GM21737 (cell line): ENCODE measurements at regions not wholly inside any gene's neighbourhood (a gene's known extent, or its start where the extent isn't known, plus 50 kb on each side); places are given as distances from the start of the nearest gene placed in this dataset.

Experiments used
- ATAC-seq: cut with Tn5 transposase; IDR thresholded peaks from one replicate; pipeline ENCODE4 v1.9.1; 2021; ENCODE audit warnings: mild to moderate bottlenecking, moderate library complexity; ENCODE audit not compliant: unreplicated experiment

- ATAC-seq, result no peak
Observed at GRCh38 chr5:173762930-173763329, 125.2 kb upstream of the CPEB4 start.

- no peak for ATAC-seq
Observed at GRCh38 chr5:173763410-173763809, 124.7 kb upstream of the CPEB4 start.

- no peak for ATAC-seq
Observed at GRCh38 chr5:173764332-173765028, 123.7 kb upstream of the CPEB4 start.

GRCh38 chr5:173765029-173765644 is 123.0 kb upstream of the CPEB4 start:
- no peak for ATAC-seq

DNA sequence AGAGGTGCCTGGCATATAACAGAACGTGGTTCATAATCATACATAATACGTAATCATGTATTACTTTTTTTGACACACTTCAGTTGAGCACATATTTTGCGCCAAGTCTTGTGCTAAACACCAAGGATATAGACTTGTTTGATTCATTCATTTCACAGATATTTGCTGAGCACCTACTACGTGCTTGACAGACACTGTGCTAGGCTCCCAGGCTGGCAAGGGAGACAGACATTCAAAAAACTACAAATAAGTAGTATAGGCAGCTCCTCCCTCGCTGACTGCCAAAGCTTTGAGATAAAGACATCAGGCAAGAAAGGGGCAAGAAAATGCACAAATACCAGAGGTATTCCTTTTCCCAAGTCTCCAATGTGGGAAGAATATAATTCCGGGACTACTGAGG is 122.5 kb upstream of the CPEB4 start:
- ATAC-seq, result no peak

- no peak for ATAC-seq
Observed at GRCh38 chr5:173767574-173768266, 120.4 kb upstream of the CPEB4 start.

GRCh38 chr5:173768267-173768806 is 119.8 kb upstream of the CPEB4 start:
- no peak for ATAC-seq

- ATAC-seq, result no peak
Observed at GRCh38 chr5:173768891-173769290, 119.3 kb upstream of the CPEB4 start.

DNA sequence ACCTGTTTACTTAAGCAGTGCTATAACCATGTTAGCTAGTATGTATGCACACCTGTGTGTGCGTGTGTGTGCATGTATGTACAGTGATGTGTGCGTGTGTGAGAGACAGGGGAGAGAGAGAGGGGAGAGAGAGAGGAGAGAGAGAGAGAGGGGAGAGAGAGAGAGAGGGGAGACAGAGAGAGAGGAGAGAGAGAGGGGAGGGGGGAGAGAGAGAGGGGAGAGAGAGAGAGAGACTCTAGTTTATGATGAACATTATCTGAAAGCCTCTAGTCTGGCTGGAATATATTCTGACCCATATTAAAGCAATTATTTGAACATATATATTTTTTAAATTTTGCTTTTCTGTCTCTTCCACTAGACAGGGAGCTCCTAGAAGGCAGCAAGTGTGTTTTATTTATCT is 117.5 kb upstream of the CPEB4 start:
- ATAC-seq, result no peak

DNA sequence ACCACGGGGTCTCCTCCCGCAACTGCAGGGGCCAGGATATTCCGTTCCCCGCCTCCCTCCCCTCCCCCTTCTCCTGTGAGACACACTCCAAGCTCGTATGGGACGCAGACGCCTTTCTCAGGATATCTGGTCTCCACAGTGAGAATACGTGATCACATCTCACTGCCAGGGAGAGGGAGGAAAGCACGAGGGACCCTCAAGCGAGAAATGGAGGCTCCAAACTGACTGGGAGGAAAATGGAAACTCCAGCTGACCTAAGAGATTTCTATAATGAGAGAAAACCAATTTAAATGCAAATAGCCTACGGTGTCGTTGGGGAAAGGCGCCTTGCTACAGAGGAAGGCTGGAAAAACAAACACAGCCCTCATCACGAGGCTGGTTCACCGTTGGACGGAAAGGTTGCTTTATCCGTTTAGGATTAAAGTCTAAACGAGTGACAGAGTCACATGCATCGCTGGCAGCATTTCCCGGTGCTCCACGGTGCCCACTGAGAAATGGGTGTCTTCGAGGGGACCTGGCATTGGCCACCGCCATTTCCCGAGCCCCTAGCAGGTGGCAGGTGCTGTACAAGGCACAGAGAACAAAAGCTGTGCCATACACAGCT is 116.9 kb upstream of the CPEB4 start:
- ATAC-seq, result no peak

DNA sequence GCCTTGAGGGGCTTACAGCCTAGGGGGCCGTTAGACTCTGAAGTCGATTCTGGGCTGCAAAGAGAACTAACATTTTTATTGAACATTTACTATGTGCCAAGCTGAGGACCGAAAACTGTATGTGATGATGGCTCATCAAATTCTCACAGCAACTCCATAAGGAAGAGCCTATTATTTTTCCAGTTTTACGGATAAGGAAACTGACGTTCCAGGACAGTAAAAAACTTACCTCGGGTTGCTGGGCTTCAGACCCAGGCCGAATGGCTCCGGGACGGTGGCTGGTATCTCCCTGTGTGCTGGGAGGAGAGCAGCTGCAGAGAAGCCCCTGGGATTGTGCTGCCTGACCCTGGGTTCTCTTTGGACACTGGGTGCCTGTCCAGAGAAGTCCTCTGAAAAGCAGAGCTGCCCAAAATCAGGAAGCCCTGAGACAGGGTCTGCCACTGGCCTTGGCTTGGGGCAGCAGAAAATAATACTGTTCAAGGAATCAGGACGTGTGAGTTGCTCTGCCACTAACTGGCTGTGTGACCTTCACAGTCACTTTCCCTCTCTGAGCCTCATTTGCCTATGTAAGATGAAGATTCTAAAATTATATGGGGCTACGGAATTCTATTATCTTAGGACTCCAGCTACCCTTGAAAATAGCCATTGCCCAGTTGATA is 116.3 kb upstream of the CPEB4 start:
- ATAC-seq, result no peak

DNA sequence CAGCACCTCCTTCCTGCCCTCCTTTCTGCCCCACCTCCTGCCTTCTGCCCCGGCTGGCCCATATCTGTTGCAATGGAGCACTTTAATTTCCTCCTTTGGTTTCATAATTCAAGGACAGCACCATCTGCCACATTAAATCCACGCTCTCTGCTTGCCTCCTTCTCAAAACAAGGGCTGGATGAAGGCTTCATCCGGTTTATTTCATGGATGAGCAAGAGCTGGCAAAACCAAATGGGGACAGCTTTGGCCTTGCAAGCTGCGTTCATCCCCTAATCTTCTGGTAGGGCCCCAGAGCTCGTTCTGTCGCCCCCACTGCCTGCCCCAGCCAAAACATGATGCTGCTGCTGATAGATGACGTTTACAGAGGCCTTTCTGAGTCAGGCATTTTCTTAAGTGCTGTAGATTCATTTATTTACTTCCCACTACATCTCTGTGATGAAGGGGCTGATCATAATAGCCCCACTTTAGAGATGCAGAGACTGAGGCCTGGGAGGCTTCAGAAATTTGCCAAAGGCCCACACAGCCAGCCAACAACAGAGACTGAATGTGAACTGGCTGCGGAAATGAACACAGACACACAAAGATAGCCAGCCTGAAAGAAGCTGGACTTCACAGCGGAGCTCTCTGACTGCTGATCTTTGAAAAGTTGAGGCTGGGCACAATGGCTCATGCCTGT is 115.6 kb upstream of the CPEB4 start:
- ATAC-seq, result no peak

GRCh38 chr5:173774271-173774761 is 113.8 kb upstream of the CPEB4 start:
- no peak for ATAC-seq

GRCh38 chr5:173775261-173776197 is 112.6 kb upstream of the CPEB4 start:
- ATAC-seq, result no peak

DNA sequence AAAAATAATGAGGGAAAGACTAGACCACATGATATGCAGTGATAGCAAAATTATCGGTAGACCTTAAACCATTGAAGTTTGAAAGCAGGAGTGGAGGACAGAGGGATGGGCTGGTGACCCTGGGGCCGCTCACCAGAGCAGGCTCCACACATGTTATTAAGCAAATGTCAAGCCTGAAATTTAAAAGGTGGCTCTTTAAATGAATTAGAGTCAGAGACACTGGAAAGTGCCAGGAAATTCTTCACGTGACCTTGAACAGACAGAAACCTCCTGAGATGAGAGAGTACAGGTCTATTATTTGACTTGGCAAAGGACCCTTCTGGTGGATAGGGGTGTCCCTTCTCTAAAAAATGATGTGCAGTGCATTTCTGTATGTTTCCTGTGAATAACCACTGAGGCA is 111.0 kb upstream of the CPEB4 start:
- ATAC-seq, result no peak

DNA sequence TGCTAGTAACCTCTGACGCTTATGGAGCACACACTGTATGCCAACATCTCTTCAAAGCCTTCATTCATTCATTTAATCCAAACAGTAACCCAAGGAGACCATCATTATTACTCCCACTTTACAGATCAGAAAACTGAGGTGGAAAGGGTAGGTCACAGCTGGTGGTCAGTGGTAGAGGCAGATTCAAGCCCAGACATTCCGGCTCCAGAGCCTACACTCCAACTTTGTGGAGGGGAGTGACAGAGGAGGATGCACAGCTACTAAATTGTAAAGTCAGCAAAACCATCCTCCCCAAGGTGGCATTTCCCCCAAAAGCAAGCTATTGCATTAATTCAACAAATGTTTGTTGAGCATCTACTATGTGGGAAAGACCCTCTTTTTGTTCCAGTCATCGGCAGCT is 110.5 kb upstream of the CPEB4 start:
- no peak for ATAC-seq

- no peak for ATAC-seq
Observed at GRCh38 chr5:173778152-173778782, 109.9 kb upstream of the CPEB4 start.

DNA sequence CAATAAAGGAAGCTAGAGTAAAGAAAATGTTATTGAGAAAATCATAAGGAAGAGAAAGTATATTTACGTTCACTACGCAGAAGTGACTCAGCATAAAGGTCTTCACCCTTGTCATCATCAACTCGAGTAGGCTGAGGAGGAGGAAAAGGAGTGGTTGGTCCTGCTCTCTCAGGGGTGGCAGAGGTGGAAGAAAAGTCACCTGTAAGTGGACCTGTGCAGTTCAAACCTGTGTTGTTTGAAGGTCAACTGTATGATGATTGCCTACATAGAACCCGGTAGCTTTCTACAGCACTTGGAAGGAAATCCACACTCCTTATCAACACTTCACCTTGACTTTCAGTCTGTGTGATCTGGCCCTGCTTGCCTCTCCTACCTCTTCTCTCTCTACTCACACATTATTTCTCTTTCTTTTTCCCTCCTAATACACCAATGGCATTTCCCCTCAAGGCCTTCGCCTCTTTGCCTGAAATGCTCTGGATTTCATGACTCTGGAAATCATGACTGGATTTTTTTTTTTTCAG is 109.3 kb upstream of the CPEB4 start:
- ATAC-seq, result no peak
